T-helper 2 cell treated with Interferon-gamma antibody and Interleukin-4, amounts not matched to agents 5 μg/mL and 100 μg/mL, for 36 hours (primary cell): ENCODE measurements at regions not wholly inside any gene's neighbourhood (a gene's known extent, or its start where the extent isn't known, plus 50 kb on each side); places are given as distances from the start of the nearest gene placed in this dataset.
"Not testable (repeated sequence)": the region's sequence is repeated elsewhere in the genome, so short reads cannot be mapped to it uniquely, and the experiment has no call there.

Experiments used
- DNase-seq: peaks from one replicate; pipeline ENCODE4 v3.0.0; 2021; ENCODE audit warnings: low spot score
- H3K27ac Mint-ChIP-seq: one replicate; pipeline ENCODE4 v1.8.0; 2021; ENCODE audit warnings: mild to moderate bottlenecking, mixed read lengths
- H3K27me3 Mint-ChIP-seq: one replicate; pipeline ENCODE4 v1.8.0; 2021; ENCODE audit warnings: low read depth, mixed read lengths
- H3K36me3 Mint-ChIP-seq: one replicate; pipeline ENCODE4 v1.8.0; 2021; ENCODE audit warnings: low read depth, mixed read lengths
- H3K4me1 Mint-ChIP-seq: one replicate; pipeline ENCODE4 v1.8.0; 2021; ENCODE audit warnings: low read depth, mixed read lengths
- H3K4me3 Mint-ChIP-seq: one replicate; pipeline ENCODE4 v1.8.0; 2022; ENCODE audit warnings: mild to moderate bottlenecking, moderate library complexity, mixed read lengths
- H3K9me3 Mint-ChIP-seq: one replicate; pipeline ENCODE4 v1.8.0; 2021; ENCODE audit warnings: mixed read lengths

- no peak overlapping the region for H3K27ac Mint-ChIP-seq
- no peak for DNase-seq
- peaks cover 19% of the 10 kb centered on the region for H3K9me3 Mint-ChIP-seq
- H3K4me3 Mint-ChIP-seq, result no peak overlapping the region
- H3K27me3 Mint-ChIP-seq, result no peaks in the 10 kb centered on the region
- no peaks in the 10 kb centered on the region for H3K4me1 Mint-ChIP-seq
- no peaks in the 10 kb centered on the region for H3K36me3 Mint-ChIP-seq
Observed at GRCh38 chr9:103277240-103277639, 282.1 kb downstream of the CYLC2 start.

- no peaks in the 10 kb centered on the region for H3K27me3 Mint-ChIP-seq
- no peaks in the 10 kb centered on the region for H3K36me3 Mint-ChIP-seq
- no peak overlapping the region for H3K27ac Mint-ChIP-seq
- H3K4me1 Mint-ChIP-seq, result no peaks in the 10 kb centered on the region
- H3K4me3 Mint-ChIP-seq, result no peak overlapping the region
- no peak for DNase-seq
- peaks cover 9% of the 10 kb centered on the region for H3K9me3 Mint-ChIP-seq
Observed at GRCh38 chr9:103281126-103281525, 286.0 kb downstream of the CYLC2 start.

- Mint-ChIP-seq H3K9me3 (peaks cover 13% of the 10 kb centered on the region), H3K4me3 (no peak overlapping the region), H3K27ac (no peak overlapping the region), H3K4me1 (no peaks in the 10 kb centered on the region), H3K36me3 (no peaks in the 10 kb centered on the region), H3K27me3 (no peaks in the 10 kb centered on the region)
- DNase-seq, result no peak
Observed at GRCh38 chr9:103287361-103287760, 292.2 kb downstream of the CYLC2 start.

GRCh38 chr9:103296189-103296588 lies 301.1 kb downstream of the CYLC2 start:
- Mint-ChIP-seq H3K4me1 (no peaks in the 10 kb centered on the region), H3K27ac (no peak overlapping the region), H3K9me3 (peaks cover 6% of the 10 kb centered on the region), H3K4me3 (no peak overlapping the region), H3K36me3 (no peaks in the 10 kb centered on the region), H3K27me3 (no peaks in the 10 kb centered on the region)
- DNase-seq, result no peak

GRCh38 chr9:103301051-103301450 lies 305.9 kb downstream of the CYLC2 start:
- H3K4me1 Mint-ChIP-seq, result no peaks in the 10 kb centered on the region
- DNase-seq, result no peak
- no peaks in the 10 kb centered on the region for H3K9me3 Mint-ChIP-seq
- H3K27ac Mint-ChIP-seq, result no peak overlapping the region
- H3K27me3 Mint-ChIP-seq, result no peaks in the 10 kb centered on the region
- no peak overlapping the region for H3K4me3 Mint-ChIP-seq
- no peaks in the 10 kb centered on the region for H3K36me3 Mint-ChIP-seq

- peaks cover 5% of the 10 kb centered on the region for H3K9me3 Mint-ChIP-seq
- no peak overlapping the region for H3K27ac Mint-ChIP-seq
- no peaks in the 10 kb centered on the region for H3K27me3 Mint-ChIP-seq
- H3K36me3 Mint-ChIP-seq, result no peaks in the 10 kb centered on the region
- no peak overlapping the region for H3K4me3 Mint-ChIP-seq
- H3K4me1 Mint-ChIP-seq, result no peaks in the 10 kb centered on the region
- DNase-seq, result no peak
Observed at GRCh38 chr9:103304797-103305196, 309.7 kb downstream of the CYLC2 start.

GRCh38 chr9:103319979-103320378 lies 324.8 kb downstream of the CYLC2 start:
- Mint-ChIP-seq H3K27ac (no peak overlapping the region), H3K9me3 (no peaks in the 10 kb centered on the region), H3K36me3 (no peaks in the 10 kb centered on the region), H3K27me3 (no peaks in the 10 kb centered on the region), H3K4me3 (no peak overlapping the region), H3K4me1 (no peaks in the 10 kb centered on the region)
- DNase-seq, result no peak

GRCh38 chr9:103323699-103324098 lies 328.6 kb downstream of the CYLC2 start:
- H3K36me3 Mint-ChIP-seq, result no peaks in the 10 kb centered on the region
- DNase-seq, result no peak
- H3K9me3 Mint-ChIP-seq, result peaks cover 15% of the 10 kb centered on the region
- no peak overlapping the region for H3K4me3 Mint-ChIP-seq
- H3K27me3 Mint-ChIP-seq, result no peaks in the 10 kb centered on the region
- no peak overlapping the region for H3K27ac Mint-ChIP-seq
- no peaks in the 10 kb centered on the region for H3K4me1 Mint-ChIP-seq

GRCh38 chr9:103335461-103335860 lies 340.3 kb downstream of the CYLC2 start:
- no peak overlapping the region for H3K4me3 Mint-ChIP-seq
- H3K27me3 Mint-ChIP-seq, result no peaks in the 10 kb centered on the region

GRCh38 chr9:103355000-103355399 lies 359.9 kb downstream of the CYLC2 start:
- H3K9me3 Mint-ChIP-seq, result peaks cover 14% of the 10 kb centered on the region
- H3K36me3 Mint-ChIP-seq, result no peaks in the 10 kb centered on the region
- no peaks in the 10 kb centered on the region for H3K4me1 Mint-ChIP-seq
- H3K27ac Mint-ChIP-seq, result no peak overlapping the region
- no peak overlapping the region for H3K4me3 Mint-ChIP-seq
- no peak for DNase-seq
- H3K27me3 Mint-ChIP-seq, result no peaks in the 10 kb centered on the region

More at GRCh38 chr9:103335461-103335860, 340.3 kb downstream of the CYLC2 start:
- no peaks in the 10 kb centered on the region for H3K4me1 Mint-ChIP-seq
- H3K27ac Mint-ChIP-seq, result no peak overlapping the region
- no peaks in the 10 kb centered on the region for H3K9me3 Mint-ChIP-seq
- DNase-seq, result no peak
- H3K36me3 Mint-ChIP-seq, result no peaks in the 10 kb centered on the region

- H3K36me3 Mint-ChIP-seq, H3K27ac Mint-ChIP-seq, H3K4me1 Mint-ChIP-seq, DNase-seq, H3K4me3 Mint-ChIP-seq, H3K27me3 Mint-ChIP-seq: not testable (repeated sequence)
- H3K9me3 Mint-ChIP-seq, result peaks cover 14% of the 10 kb centered on the region
Observed at GRCh38 chr9:103357980-103358379, 362.8 kb downstream of the CYLC2 start.

GRCh38 chr9:103361906-103362305 lies 366.8 kb downstream of the CYLC2 start:
- H3K27ac Mint-ChIP-seq, result no peak overlapping the region
- no peaks in the 10 kb centered on the region for H3K36me3 Mint-ChIP-seq
- no peak for DNase-seq
- H3K4me1 Mint-ChIP-seq, result no peaks in the 10 kb centered on the region
- H3K9me3 Mint-ChIP-seq, result peaks cover 7% of the 10 kb centered on the region
- H3K27me3 Mint-ChIP-seq, result no peaks in the 10 kb centered on the region
- no peak overlapping the region for H3K4me3 Mint-ChIP-seq

GRCh38 chr9:103362986-103363385 lies 367.9 kb downstream of the CYLC2 start:
- H3K4me1 Mint-ChIP-seq, result no peaks in the 10 kb centered on the region
- H3K27ac Mint-ChIP-seq, result no peak overlapping the region
- peaks cover 7% of the 10 kb centered on the region for H3K9me3 Mint-ChIP-seq
- no peaks in the 10 kb centered on the region for H3K27me3 Mint-ChIP-seq
- no peaks in the 10 kb centered on the region for H3K36me3 Mint-ChIP-seq
- DNase-seq, result no peak
- H3K4me3 Mint-ChIP-seq, result no peak overlapping the region

GRCh38 chr9:103364753-103365152 lies 369.6 kb downstream of the CYLC2 start:
- Mint-ChIP-seq H3K36me3 (no peaks in the 10 kb centered on the region), H3K4me3 (no peak overlapping the region), H3K27ac (no peak overlapping the region), H3K27me3 (no peaks in the 10 kb centered on the region), H3K4me1 (no peaks in the 10 kb centered on the region), H3K9me3 (peaks cover 7% of the 10 kb centered on the region)
- DNase-seq, result no peak

GRCh38 chr9:103371152-103371551 lies 376.0 kb downstream of the CYLC2 start:
- Mint-ChIP-seq H3K36me3 (no peaks in the 10 kb centered on the region), H3K27me3 (no peaks in the 10 kb centered on the region), H3K4me3 (no peak overlapping the region)

More at GRCh38 chr9:103371152-103371551, 376.0 kb downstream of the CYLC2 start:
- Mint-ChIP-seq H3K27ac (no peak overlapping the region), H3K4me1 (no peaks in the 10 kb centered on the region), H3K9me3 (peaks cover 7% of the 10 kb centered on the region)
- no peak for DNase-seq
